HCT116 (cell line): ENCODE measurements at regions not wholly inside any gene's neighbourhood (a gene's known extent, or its start where the extent isn't known, plus 50 kb on each side); places are given as distances from the start of the nearest gene placed in this dataset.

ENCODE experiments used
- ATAC-seq: fragments of 200-7000 bp; cut with Tn5 transposase; 2 replicates; pipeline ENCODE4 v1.9.1; 2020; ENCODE audit warnings: mild to moderate bottlenecking, moderate library complexity
- BruUV-seq: library from RNA; stranded (reverse); fragments of 400-500 nt; replicated peaks from 2 replicates; lab custom pipeline; 2021; lab: Mats Ljungman, UMichigan
- CTCF ChIA-PET: fragments of 300-600 bp; sonication (Branson Sonifier 250); formaldehyde crosslinking; loops from one replicate; lab custom pipeline; 2021; ENCODE audit warnings: antibody characterized with exemption; lab: Charles Lee
- POLR2A ChIA-PET: fragments of 300-600, 350-600 bp; sonication (Branson Sonifier 250); formaldehyde crosslinking; loops from one replicate; lab custom pipeline; 2021; ENCODE audit warnings: antibody characterized with exemption; lab: Charles Lee
- RAD21 ChIA-PET, 2 experiments: fragments of 300-600 bp; sonication (Branson Sonifier 250); formaldehyde crosslinking; loops; one replicate each; lab custom pipeline; 2023; ENCODE audit warnings: low total read pairs in 2 of 2; ENCODE audit not compliant: uncharacterized antibody in 2 of 2, unreplicated experiment in 2 of 2, low non-redundant PET in 1 of 2; lab: Charles Lee
- DNase-seq: peaks from one replicate; pipeline ENCODE4 v3.0.0-alpha.2; 2010; ENCODE audit warnings: low read depth, low spot score
- H2AFZ ChIP-seq: fragments of 200-600 bp; shearing (Covaris generic), sonication (generic); 2 replicates; pipeline ENCODE4 v1.6.1; 2017; ENCODE audit warnings: low read depth, mixed run types, mixed read lengths, antibody characterized with exemption, low read length; ENCODE audit not compliant: poor library complexity, severe bottlenecking
- H3K27ac ChIP-seq: 2 replicates; pipeline ENCODE4 v1.5.1; 2012; ENCODE audit warnings: low read depth, low read length
- H3K27me3 ChIP-seq: fragments of 200-600 bp; sonication (generic); 2 replicates; pipeline ENCODE4 v1.6.1; 2016; ENCODE audit warnings: mixed run types, low read length, mixed read lengths; ENCODE audit not compliant: insufficient read depth
- H3K36me3 ChIP-seq, 2 experiments: fragments of 200-500 bp in 1 of 2; fragments of 200-600 bp in 1 of 2; sonication (Bioruptor generic) in 1 of 2; sonication (generic) in 1 of 2; 2 replicates each; pipeline versions ENCODE4 v1.5.1 to v1.6.1; 2014 to 2016; ENCODE audit warnings: low read length in 2 of 2, inconsistent platforms in 1 of 2, mixed read lengths in 1 of 2, mixed run types in 1 of 2; ENCODE audit not compliant: insufficient read depth in 2 of 2, control insufficient read depth in 1 of 2
- H3K4me1 ChIP-seq, 2 experiments: fragments of 200-600 bp in 1 of 2; sonication (generic) in 1 of 2; 2 replicates each; pipeline versions ENCODE4 v1.5.1 to v1.6.1; 2012 to 2017; ENCODE audit warnings: low read length in 2 of 2, inconsistent platforms in 1 of 2, mild to moderate bottlenecking in 1 of 2, mixed read lengths in 1 of 2, mixed run types in 1 of 2, moderate library complexity in 1 of 2; ENCODE audit not compliant: insufficient read depth in 2 of 2, control insufficient read depth in 1 of 2
- H3K4me2 ChIP-seq: fragments of 200-600 bp; sonication (generic); 2 replicates; pipeline ENCODE4 v1.6.1; 2017; ENCODE audit warnings: mixed run types, low read length, mixed read lengths
- H3K4me3 ChIP-seq, 2 experiments: fragments of 200-600 bp in 1 of 2; sonication (generic) in 1 of 2; replicated peaks in 1 of 2; 2 replicates each; pipeline ENCODE4 v1.5.1; 2011 to 2016; ENCODE audit warnings: low read length in 2 of 2, control low read depth in 1 of 2, low read depth in 1 of 2, mild to moderate bottlenecking in 1 of 2, mixed read lengths in 1 of 2, mixed run types in 1 of 2
- H3K79me2 ChIP-seq: fragments of 200-600 bp; sonication (generic); 2 replicates; pipeline ENCODE4 v1.6.1; 2017; ENCODE audit warnings: mild to moderate bottlenecking, mixed run types, low read length, moderate library complexity, mixed read lengths; ENCODE audit not compliant: insufficient read depth
- H3K9ac ChIP-seq: fragments of 200-600 bp; sonication (generic); 2 replicates; pipeline ENCODE4 v1.6.1; 2016; ENCODE audit warnings: low read length, mixed read lengths
- H3K9me2 ChIP-seq: fragments of 200-600 bp; sonication (generic), shearing (Covaris generic); 2 replicates; pipeline ENCODE4 v1.6.1; 2017; ENCODE audit warnings: mixed run types, mild to moderate bottlenecking, moderate library complexity; ENCODE audit not compliant: insufficient read depth
- H3K9me3 ChIP-seq, 2 experiments: fragments of 200-500 bp in 1 of 2; fragments of 200-600 bp in 1 of 2; sonication (Bioruptor generic) in 1 of 2; sonication (generic) in 1 of 2; 2 replicates each; pipeline ENCODE4 v1.6.1; 2014 to 2017; ENCODE audit warnings: low read length in 2 of 2, mixed read lengths in 2 of 2, inconsistent platforms in 1 of 2, low read depth in 1 of 2, mild to moderate bottlenecking in 1 of 2, mixed run types in 1 of 2, moderate library complexity in 1 of 2; ENCODE audit not compliant: control insufficient read depth in 1 of 2, insufficient read depth in 1 of 2
- H4K20me1 ChIP-seq: fragments of 200-600 bp; sonication (generic), shearing (Covaris generic); 2 replicates; pipeline ENCODE4 v1.6.1; 2017; ENCODE audit warnings: mixed run types, mild to moderate bottlenecking, moderate library complexity; ENCODE audit not compliant: insufficient read depth
- EGR1 ChIP-seq: IDR thresholded peaks from 2 replicates; pipeline ENCODE4 v1.6.1; 2012; ENCODE audit warnings: low read depth
- ELF1 ChIP-seq: IDR thresholded peaks from 2 replicates; pipeline ENCODE4 v1.6.1; 2012; ENCODE audit warnings: low read depth, borderline replicate concordance
- EZH2phosphoT487 ChIP-seq: fragments of 200-600 bp; IDR thresholded peaks from 2 replicates; pipeline ENCODE4 v1.6.1; 2018; ENCODE audit warnings: antibody characterized with exemption, borderline replicate concordance
- FOSL1 ChIP-seq: IDR thresholded peaks from 2 replicates; pipeline ENCODE4 v1.6.1; 2012; ENCODE audit warnings: low read depth
- POLR2A ChIP-seq: IDR thresholded peaks from 2 replicates; pipeline ENCODE4 v1.7.0; 2011; ENCODE audit warnings: borderline replicate concordance; ENCODE audit not compliant: insufficient read depth, insufficient read length; ENCODE audit errors: extremely low read depth
- POLR2AphosphoS5 ChIP-seq: IDR thresholded peaks from 2 replicates; pipeline ENCODE4 v1.6.1; 2011; ENCODE audit warnings: mild to moderate bottlenecking, low read depth, low read length, moderate library complexity
- RAD21 ChIP-seq: IDR thresholded peaks from 2 replicates; pipeline ENCODE4 v1.6.1; 2012; ENCODE audit warnings: low read depth, mild to moderate bottlenecking
- SIN3A ChIP-seq: IDR thresholded peaks from 2 replicates; pipeline ENCODE4 v1.6.1; 2012; ENCODE audit warnings: low read depth
- SRF ChIP-seq: IDR thresholded peaks from 2 replicates; pipeline ENCODE4 v1.6.1; 2012; ENCODE audit warnings: low read depth
- YY1 ChIP-seq: IDR thresholded peaks from 2 replicates; pipeline ENCODE4 v1.6.1; 2011; ENCODE audit warnings: low read length, low read depth, moderate library complexity, mild to moderate bottlenecking; ENCODE audit not compliant: insufficient replicate concordance; ENCODE audit errors: extremely low read depth
- ZFX ChIP-seq: fragments of 450-650 bp; IDR thresholded peaks from 2 replicates; pipeline ENCODE4 v1.6.1; 2017
- ZNF274 ChIP-seq: fragments of 200-500 bp; sonication (Bioruptor generic); IDR thresholded peaks from 2 replicates; pipeline ENCODE4 v1.6.1; 2014; ENCODE audit warnings: mild to moderate bottlenecking, low read depth, low read length, inconsistent platforms
- intact Hi-C: fragments of 100-400 bp; cut with micrococcal nuclease; formaldehyde crosslinking; loops from 2 replicates; pipeline ENCODE4 v1.10.0; 2022
- TF ChIP-seq, protein P1 (sequence below): IDR thresholded peaks from 2 replicates; pipeline ENCODE4 v1.6.1; 2012; ENCODE audit warnings: low read depth
- TF ChIP-seq, protein P2 (sequence below): IDR thresholded peaks from 2 replicates; pipeline ENCODE4 v1.6.1; 2012
- TF ChIP-seq, protein P3 (sequence below): IDR thresholded peaks from 2 replicates; pipeline ENCODE4 v1.6.1; 2011; ENCODE audit warnings: mild to moderate bottlenecking, low read length, moderate library complexity; ENCODE audit not compliant: insufficient replicate concordance; ENCODE audit errors: extremely low read depth
- TF ChIP-seq, protein P4 (sequence below): IDR thresholded peaks from 2 replicates; pipeline ENCODE4 v1.6.1; 2012
- TF ChIP-seq, protein P5 (sequence below), 3 experiments: fragments of 200-600 bp in 1 of 3; sonication (generic) in 1 of 3; IDR thresholded peaks in 2 of 3; conservative IDR thresholded peaks in 1 of 3; 2 replicates each; pipeline ENCODE4 v1.5.1; 2012 to 2017; ENCODE audit warnings: low read depth in 2 of 3, low read length in 2 of 3, antibody characterized with exemption in 1 of 3, borderline replicate concordance in 1 of 3, control low read depth in 1 of 3, mild to moderate bottlenecking in 1 of 3, mixed read lengths in 1 of 3, mixed run types in 1 of 3, moderate library complexity in 1 of 3; ENCODE audit not compliant: insufficient read depth in 1 of 3

DNA sequence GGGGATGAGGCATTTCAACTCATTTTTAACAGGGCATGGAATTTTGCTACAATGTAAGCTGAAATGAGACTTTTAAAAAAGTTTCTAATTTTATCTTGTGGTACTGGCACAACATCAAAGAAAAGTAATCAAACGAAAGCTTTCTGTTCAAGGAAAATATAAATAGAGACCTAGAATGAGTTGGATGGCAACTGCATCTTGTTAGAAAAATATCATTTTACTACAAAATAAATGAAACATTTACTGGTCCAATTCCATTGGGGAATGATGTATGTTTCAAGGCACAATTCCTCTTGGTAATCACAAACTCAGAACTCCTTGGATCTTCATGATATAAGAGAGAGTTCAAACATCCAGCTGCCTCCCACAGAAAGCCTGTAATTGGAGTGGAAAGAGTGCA lies 102.8 kb downstream of the HMHB1 start:
- ATAC-seq, result no peak
- POLR2A ChIA-PET, result no interaction called here

More for the DNA sequence above, 102.8 kb downstream of the HMHB1 start:
- Histone ChIP-seq H3K4me3 (no peak overlapping the region), H3K79me2 (no peaks in the 10 kb centered on the region), H2AFZ (no peak overlapping the region), H3K4me2 (no peak overlapping the region), H3K27me3 (no peaks in the 10 kb centered on the region), H3K9me2 (no peaks in the 10 kb centered on the region), H3K9me3 (no peaks in the 10 kb centered on the region), H4K20me1 (no peaks in the 10 kb centered on the region), H3K27ac (no peak overlapping the region), H3K9ac (no peak overlapping the region), H3K36me3 (no peaks in the 10 kb centered on the region), H3K4me1 (no peaks in the 10 kb centered on the region)
- CTCF ChIA-PET, result no interaction called here
- intact Hi-C loops, result no loop called here
- RAD21 ChIA-PET, result no interaction called here
- TF ChIP-seq, protein P1, sequence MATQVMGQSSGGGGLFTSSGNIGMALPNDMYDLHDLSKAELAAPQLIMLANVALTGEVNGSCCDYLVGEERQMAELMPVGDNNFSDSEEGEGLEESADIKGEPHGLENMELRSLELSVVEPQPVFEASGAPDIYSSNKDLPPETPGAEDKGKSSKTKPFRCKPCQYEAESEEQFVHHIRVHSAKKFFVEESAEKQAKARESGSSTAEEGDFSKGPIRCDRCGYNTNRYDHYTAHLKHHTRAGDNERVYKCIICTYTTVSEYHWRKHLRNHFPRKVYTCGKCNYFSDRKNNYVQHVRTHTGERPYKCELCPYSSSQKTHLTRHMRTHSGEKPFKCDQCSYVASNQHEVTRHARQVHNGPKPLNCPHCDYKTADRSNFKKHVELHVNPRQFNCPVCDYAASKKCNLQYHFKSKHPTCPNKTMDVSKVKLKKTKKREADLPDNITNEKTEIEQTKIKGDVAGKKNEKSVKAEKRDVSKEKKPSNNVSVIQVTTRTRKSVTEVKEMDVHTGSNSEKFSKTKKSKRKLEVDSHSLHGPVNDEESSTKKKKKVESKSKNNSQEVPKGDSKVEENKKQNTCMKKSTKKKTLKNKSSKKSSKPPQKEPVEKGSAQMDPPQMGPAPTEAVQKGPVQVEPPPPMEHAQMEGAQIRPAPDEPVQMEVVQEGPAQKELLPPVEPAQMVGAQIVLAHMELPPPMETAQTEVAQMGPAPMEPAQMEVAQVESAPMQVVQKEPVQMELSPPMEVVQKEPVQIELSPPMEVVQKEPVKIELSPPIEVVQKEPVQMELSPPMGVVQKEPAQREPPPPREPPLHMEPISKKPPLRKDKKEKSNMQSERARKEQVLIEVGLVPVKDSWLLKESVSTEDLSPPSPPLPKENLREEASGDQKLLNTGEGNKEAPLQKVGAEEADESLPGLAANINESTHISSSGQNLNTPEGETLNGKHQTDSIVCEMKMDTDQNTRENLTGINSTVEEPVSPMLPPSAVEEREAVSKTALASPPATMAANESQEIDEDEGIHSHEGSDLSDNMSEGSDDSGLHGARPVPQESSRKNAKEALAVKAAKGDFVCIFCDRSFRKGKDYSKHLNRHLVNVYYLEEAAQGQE, result no peak
- no peak for TF ChIP-seq POLR2AphosphoS5
- no peak for TF ChIP-seq ZFX
- TF ChIP-seq, protein P2, sequence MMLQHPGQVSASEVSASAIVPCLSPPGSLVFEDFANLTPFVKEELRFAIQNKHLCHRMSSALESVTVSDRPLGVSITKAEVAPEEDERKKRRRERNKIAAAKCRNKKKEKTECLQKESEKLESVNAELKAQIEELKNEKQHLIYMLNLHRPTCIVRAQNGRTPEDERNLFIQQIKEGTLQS, result no peak
- TF ChIP-seq ZNF274, result no peak
- TF ChIP-seq SIN3A, result no peak
- TF ChIP-seq YY1, result no peak
- TF ChIP-seq EGR1, result no peak
- TF ChIP-seq, protein P3, sequence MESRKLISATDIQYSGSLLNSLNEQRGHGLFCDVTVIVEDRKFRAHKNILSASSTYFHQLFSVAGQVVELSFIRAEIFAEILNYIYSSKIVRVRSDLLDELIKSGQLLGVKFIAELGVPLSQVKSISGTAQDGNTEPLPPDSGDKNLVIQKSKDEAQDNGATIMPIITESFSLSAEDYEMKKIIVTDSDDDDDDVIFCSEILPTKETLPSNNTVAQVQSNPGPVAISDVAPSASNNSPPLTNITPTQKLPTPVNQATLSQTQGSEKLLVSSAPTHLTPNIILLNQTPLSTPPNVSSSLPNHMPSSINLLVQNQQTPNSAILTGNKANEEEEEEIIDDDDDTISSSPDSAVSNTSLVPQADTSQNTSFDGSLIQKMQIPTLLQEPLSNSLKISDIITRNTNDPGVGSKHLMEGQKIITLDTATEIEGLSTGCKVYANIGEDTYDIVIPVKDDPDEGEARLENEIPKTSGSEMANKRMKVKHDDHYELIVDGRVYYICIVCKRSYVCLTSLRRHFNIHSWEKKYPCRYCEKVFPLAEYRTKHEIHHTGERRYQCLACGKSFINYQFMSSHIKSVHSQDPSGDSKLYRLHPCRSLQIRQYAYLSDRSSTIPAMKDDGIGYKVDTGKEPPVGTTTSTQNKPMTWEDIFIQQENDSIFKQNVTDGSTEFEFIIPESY, result no peak
- no peak for TF ChIP-seq FOSL1
- TF ChIP-seq, protein P4, sequence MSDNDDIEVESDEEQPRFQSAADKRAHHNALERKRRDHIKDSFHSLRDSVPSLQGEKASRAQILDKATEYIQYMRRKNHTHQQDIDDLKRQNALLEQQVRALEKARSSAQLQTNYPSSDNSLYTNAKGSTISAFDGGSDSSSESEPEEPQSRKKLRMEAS, result no peak
- TF ChIP-seq POLR2A, result no peak
- TF ChIP-seq SRF, result no peak
- TF ChIP-seq ELF1, result no peak
- TF ChIP-seq EZH2phosphoT487, result no peak
- TF ChIP-seq, protein P5, sequence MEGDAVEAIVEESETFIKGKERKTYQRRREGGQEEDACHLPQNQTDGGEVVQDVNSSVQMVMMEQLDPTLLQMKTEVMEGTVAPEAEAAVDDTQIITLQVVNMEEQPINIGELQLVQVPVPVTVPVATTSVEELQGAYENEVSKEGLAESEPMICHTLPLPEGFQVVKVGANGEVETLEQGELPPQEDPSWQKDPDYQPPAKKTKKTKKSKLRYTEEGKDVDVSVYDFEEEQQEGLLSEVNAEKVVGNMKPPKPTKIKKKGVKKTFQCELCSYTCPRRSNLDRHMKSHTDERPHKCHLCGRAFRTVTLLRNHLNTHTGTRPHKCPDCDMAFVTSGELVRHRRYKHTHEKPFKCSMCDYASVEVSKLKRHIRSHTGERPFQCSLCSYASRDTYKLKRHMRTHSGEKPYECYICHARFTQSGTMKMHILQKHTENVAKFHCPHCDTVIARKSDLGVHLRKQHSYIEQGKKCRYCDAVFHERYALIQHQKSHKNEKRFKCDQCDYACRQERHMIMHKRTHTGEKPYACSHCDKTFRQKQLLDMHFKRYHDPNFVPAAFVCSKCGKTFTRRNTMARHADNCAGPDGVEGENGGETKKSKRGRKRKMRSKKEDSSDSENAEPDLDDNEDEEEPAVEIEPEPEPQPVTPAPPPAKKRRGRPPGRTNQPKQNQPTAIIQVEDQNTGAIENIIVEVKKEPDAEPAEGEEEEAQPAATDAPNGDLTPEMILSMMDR (IDR thresholded peaks at IDR 0.05 in 2 of 3, conservative IDR thresholded peaks at IDR 0.05 in 1 of 3; ENCODE audit: borderline replicate concordance in 1 of 3, insufficient read depth in 1 of 3, low read depth in 2 of 3, low read length in 2 of 3), result no peak
- TF ChIP-seq RAD21, result no peak
- no TSS peak for BruUV-seq
- no peak for DNase-seq
